Stomach smooth muscle (tissue), 2 donors: ENCODE measurements at regions not wholly inside any gene's neighbourhood (a gene's known extent, or its start where the extent isn't known, plus 50 kb on each side); places are given as distances from the start of the nearest gene placed in this dataset.

Experiments
- H3K27ac ChIP-seq: one replicate; pipeline ENCODE4 v1.7.0; 2013; ENCODE audit warnings: mild to moderate bottlenecking, low read length, inconsistent platforms
- H3K27me3 ChIP-seq, 2 donors: one replicate each; pipeline ENCODE4 v1.7.0; 2013; ENCODE audit warnings: low read length in 2 of 2; ENCODE audit not compliant: insufficient read depth in 2 of 2, control insufficient read depth in 1 of 2
- H3K36me3 ChIP-seq, 2 donors: one replicate each; pipeline ENCODE4 v1.7.0; 2013; ENCODE audit warnings: low read length in 2 of 2; ENCODE audit not compliant: control insufficient read depth in 2 of 2, insufficient read depth in 2 of 2
- H3K4me1 ChIP-seq: one replicate; pipeline ENCODE4 v1.7.0; 2013; ENCODE audit warnings: low read length; ENCODE audit not compliant: control insufficient read depth, insufficient read depth
- H3K4me3 ChIP-seq, 2 donors: one replicate each; pipeline ENCODE4 v1.7.0; 2013; ENCODE audit warnings: low read length in 2 of 2
- H3K9ac ChIP-seq, 2 donors: one replicate each; pipeline ENCODE4 v1.7.0; 2013; ENCODE audit warnings: low read length in 2 of 2, mild to moderate bottlenecking in 1 of 2
- H3K9me3 ChIP-seq, 2 donors: one replicate each; pipeline ENCODE4 v1.7.0; 2013; ENCODE audit warnings: low read length in 2 of 2; ENCODE audit not compliant: control insufficient read depth in 2 of 2
- donor health status: healthy.
- donor health status: Pancreatic carcinoma.

GRCh38 chr7:42858570-42858969 is 53.3 kb downstream of the C7orf25 start:
- H3K36me3 ChIP-seq: no peaks in the 10 kb centered on the region
- no peaks in the 10 kb centered on the region for H3K9me3 ChIP-seq
- H3K4me3 ChIP-seq: no peak overlapping the region
- H3K27me3 ChIP-seq: no peaks in the 10 kb centered on the region
- no peak overlapping the region for H3K9ac ChIP-seq
- H3K27ac ChIP-seq: no peak overlapping the region
- peaks cover 3% of the 10 kb centered on the region for H3K4me1 ChIP-seq

- Histone ChIP-seq H3K4me3 (peak overlapping the region; percentile 73 to 74), H3K4me1 (peaks cover 3% of the 10 kb centered on the region), H3K27ac (no peak overlapping the region), H3K36me3 (no peaks in the 10 kb centered on the region), H3K9ac (no peak overlapping the region), H3K27me3 (no peaks in the 10 kb centered on the region), H3K9me3 (no peaks in the 10 kb centered on the region)
Measured at GRCh38 chr7:42856605-42856987, 55.3 kb downstream of the C7orf25 start.

- no peaks in the 10 kb centered on the region for H3K36me3 ChIP-seq
- no peak overlapping the region for H3K4me3 ChIP-seq
- no peak overlapping the region for H3K9ac ChIP-seq
- no peaks in the 10 kb centered on the region for H3K27me3 ChIP-seq
- no peaks in the 10 kb centered on the region for H3K9me3 ChIP-seq
- peaks cover 3% of the 10 kb centered on the region for H3K4me1 ChIP-seq
- H3K27ac ChIP-seq: no peak overlapping the region
Measured at GRCh38 chr7:42854571-42855118, 57.2 kb downstream of the C7orf25 start.

GRCh38 chr7:42852531-42852930 is 59.3 kb downstream of the C7orf25 start:
- Histone ChIP-seq H3K9ac (no peak overlapping the region), H3K27me3 (no peaks in the 10 kb centered on the region), H3K4me3 (no peak overlapping the region), H3K4me1 (peaks cover 3% of the 10 kb centered on the region), H3K27ac (no peak overlapping the region), H3K36me3 (no peaks in the 10 kb centered on the region), H3K9me3 (no peaks in the 10 kb centered on the region)

- Histone ChIP-seq H3K4me3 (peak overlapping the region; percentile 49 to 64), H3K36me3 (no peaks in the 10 kb centered on the region), H3K9ac (no peak overlapping the region), H3K27ac (no peak overlapping the region), H3K9me3 (no peaks in the 10 kb centered on the region), H3K27me3 (peaks cover 0 to 3% of the 10 kb centered on the region in 2 donors), H3K4me1 (no peaks in the 10 kb centered on the region)
Measured at GRCh38 chr7:42843205-42843800, 68.6 kb downstream of the C7orf25 start.

- Histone ChIP-seq H3K36me3 (no peaks in the 10 kb centered on the region), H3K4me3 (no peak overlapping the region), H3K9me3 (no peaks in the 10 kb centered on the region), H3K9ac (no peak overlapping the region), H3K27me3 (no peaks in the 10 kb centered on the region), H3K4me1 (peaks cover 17% of the 10 kb centered on the region), H3K27ac (no peak overlapping the region)
Measured at GRCh38 chr7:42834676-42835075, 77.2 kb downstream of the C7orf25 start.

- peaks cover 17% of the 10 kb centered on the region for H3K4me1 ChIP-seq
Measured at GRCh38 chr7:42833411-42833810, 78.5 kb downstream of the C7orf25 start.

GRCh38 chr7:42832667-42833066 is 79.2 kb downstream of the C7orf25 start:
- Histone ChIP-seq H3K4me3 (no peak overlapping the region), H3K27me3 (no peaks in the 10 kb centered on the region), H3K27ac (no peak overlapping the region), H3K4me1 (peaks cover 17% of the 10 kb centered on the region), H3K36me3 (no peaks in the 10 kb centered on the region), H3K9me3 (no peaks in the 10 kb centered on the region), H3K9ac (no peak overlapping the region)

More at GRCh38 chr7:42833411-42833810, 78.5 kb downstream of the C7orf25 start:
- Histone ChIP-seq H3K27me3 (no peaks in the 10 kb centered on the region), H3K36me3 (no peaks in the 10 kb centered on the region), H3K4me3 (no peak overlapping the region), H3K9ac (no peak overlapping the region), H3K9me3 (no peaks in the 10 kb centered on the region), H3K27ac (no peak overlapping the region)

GRCh38 chr7:42831718-42832522 is 80.0 kb downstream of the C7orf25 start:
- Histone ChIP-seq H3K27ac (peak overlapping the region; percentile 6), H3K9me3 (no peaks in the 10 kb centered on the region), H3K36me3 (no peaks in the 10 kb centered on the region), H3K4me1 (peaks cover 17% of the 10 kb centered on the region), H3K27me3 (no peaks in the 10 kb centered on the region), H3K4me3 (peak overlapping the region; percentile 5 to 55), H3K9ac (no peak overlapping the region)

- H3K36me3 ChIP-seq: no peaks in the 10 kb centered on the region
- H3K9me3 ChIP-seq: no peaks in the 10 kb centered on the region
- peak overlapping the region; percentile 13 for H3K27ac ChIP-seq
- peaks cover 17% of the 10 kb centered on the region for H3K4me1 ChIP-seq
- H3K9ac ChIP-seq: no peak overlapping the region
- H3K27me3 ChIP-seq: no peaks in the 10 kb centered on the region
- peak overlapping the region; percentile 5 to 55 for H3K4me3 ChIP-seq
Measured at GRCh38 chr7:42831006-42831717, 80.7 kb downstream of the C7orf25 start.
